NCI-H446 (cell line): ENCODE measurements at regions not wholly inside any gene's neighbourhood (a gene's known extent, or its start where the extent isn't known, plus 50 kb on each side); places are given as distances from the start of the nearest gene placed in this dataset.

ENCODE experiments used
- DNase-seq, 2 experiments: peaks; one replicate each; lab custom pipeline; 2025; lab: John Stamatoyannopoulos, UW

GRCh38 chr7:120164-120991 is 72.0 kb upstream of the FAM20C start:
- DNase-seq, result no peak

DNA sequence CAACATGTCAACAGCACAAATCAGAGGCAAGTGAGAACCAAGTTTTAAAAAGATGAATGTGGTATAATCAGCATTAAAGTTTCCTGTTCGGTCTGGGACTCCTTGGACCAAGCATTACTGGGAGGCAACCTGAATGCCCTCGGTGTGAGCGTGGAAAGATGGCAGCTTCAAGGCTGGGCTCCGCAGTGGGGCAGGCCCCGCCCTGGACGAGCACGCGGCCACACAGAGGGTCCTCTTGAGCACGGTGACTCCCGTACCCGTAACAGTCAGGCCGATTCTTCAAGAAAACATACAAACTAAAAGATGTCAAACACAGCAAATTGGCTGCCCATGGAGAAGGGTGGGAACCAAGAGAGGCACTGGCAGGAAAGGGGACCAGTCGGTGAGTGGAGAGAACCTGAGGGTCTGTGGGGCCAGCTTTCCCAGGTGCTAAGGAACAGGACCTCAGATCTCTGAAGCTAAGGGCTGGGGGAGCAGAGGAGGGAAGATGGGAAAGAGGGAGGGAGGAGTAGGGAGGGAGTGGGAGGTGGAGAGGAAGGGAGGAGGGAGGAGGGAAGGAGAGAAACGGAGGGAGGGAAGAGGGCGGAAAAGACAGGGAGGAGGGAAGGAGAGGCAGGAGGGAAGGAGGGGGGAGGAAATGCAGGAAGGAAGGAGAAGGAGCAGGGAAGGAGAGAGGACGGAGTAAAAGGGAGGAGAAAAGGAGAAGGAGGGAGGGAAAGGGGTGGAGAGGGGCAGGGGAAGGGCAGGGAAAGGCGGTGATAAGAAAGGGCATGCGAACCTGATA is 71.2 kb upstream of the FAM20C start:
- no peak for DNase-seq

DNA sequence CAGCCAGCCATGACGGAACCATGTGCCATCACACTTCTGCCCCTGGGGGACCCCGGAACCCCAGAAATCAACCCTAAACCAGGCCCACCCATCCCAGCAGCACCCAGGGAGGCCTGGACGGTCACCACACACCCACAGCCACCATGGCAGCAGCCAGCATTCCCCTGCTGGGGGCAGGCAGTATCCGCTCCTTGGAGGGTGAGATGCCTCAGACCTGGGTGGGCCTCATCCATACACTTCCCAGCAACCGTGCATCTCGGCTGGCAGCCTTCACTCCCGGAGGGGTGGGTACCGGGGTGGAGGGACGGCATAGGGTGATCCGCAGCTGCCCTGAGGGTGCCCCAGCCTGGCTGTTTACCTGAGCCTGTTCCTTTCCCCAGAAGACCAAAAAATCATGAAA is 69.1 kb upstream of the FAM20C start:
- DNase-seq, result no peak

DNA sequence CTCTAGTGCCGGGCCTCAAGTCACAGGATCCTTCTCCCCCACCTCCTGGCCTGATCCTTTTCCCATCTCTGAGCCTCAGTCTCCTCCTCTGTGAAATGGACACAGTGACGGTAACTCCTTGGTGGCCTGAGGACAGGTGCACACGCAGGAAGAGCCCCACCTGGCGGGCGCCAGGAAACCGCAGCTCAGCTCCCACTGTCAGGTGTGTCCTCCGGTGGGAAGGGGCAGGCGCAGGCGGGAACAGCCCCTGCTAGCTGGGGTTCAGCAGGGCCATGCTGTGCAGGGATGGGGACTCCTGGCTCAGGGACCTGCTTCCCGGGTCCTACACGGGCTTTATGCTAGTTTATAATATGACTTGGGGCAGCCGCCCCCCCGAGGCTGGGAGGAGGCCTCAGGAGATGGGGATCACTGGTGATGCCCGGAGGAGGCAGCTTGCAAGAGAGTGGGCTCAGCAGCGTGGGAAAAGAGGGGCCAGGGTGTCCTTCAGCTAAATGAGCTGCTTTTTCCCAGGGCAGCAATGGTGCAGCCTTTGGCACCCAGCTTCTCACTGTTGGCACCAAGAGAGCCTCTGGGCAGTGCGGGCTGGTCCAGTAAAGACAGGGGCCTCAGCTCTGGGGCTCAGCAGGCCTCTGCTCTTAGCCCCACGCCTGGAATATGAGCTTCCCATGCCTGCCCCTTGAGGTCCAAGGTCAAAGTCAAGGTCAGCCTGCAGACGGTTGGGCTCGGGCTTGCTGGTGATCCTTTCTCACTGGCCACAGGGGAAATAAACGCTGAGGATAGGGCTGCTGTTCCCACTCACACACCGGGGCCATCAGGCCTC is 68.0 kb upstream of the FAM20C start:
- DNase-seq, result no peak

DNA sequence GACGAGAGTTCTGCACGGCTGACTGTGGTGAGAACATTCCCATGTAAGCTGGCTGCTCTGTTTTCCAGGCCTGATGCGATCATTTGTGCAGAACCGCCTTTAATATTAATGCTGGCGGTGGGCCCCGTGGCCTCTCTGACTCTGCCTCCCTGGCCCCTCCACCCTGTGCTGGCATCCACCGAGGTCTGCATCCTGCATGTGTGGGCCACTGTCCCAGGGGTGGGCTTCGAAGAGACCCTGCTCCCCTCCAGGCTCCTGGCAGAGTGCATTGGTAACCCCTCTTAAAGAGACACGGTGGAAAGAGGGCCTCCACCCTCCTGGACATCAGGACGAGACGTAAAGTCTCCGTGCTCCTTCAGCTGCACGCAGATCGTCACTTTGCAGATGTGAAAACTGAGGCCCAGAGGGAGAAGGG is 67.3 kb upstream of the FAM20C start:
- DNase-seq, result no peak

DNA sequence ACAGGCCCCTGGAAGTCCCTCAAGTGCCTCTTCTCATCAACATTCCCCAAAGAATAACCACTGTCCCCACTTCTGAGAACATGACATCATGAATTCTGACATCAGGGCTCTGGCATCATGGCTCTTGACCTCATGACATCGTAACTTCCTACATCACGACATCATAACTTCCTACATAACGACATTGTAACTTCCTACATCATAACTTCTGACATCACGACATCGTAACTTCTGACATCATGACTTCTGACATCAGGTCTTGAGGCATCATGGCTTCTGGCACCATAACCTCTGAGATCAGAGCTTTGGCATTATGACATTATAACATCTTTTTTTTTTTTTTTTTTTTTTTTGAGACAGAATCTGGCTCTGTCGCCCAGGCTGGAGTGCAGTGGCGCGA is 66.7 kb upstream of the FAM20C start:
- DNase-seq, result peak in 1 of 2 experiments; percentile 17

- DNase-seq, result no peak
Observed at GRCh38 chr7:126368-126767, 66.0 kb upstream of the FAM20C start.

- no peak for DNase-seq
Observed at GRCh38 chr7:127064-127598, 65.2 kb upstream of the FAM20C start.

- no peak for DNase-seq
Observed at GRCh38 chr7:128171-129080, 63.9 kb upstream of the FAM20C start.

DNA sequence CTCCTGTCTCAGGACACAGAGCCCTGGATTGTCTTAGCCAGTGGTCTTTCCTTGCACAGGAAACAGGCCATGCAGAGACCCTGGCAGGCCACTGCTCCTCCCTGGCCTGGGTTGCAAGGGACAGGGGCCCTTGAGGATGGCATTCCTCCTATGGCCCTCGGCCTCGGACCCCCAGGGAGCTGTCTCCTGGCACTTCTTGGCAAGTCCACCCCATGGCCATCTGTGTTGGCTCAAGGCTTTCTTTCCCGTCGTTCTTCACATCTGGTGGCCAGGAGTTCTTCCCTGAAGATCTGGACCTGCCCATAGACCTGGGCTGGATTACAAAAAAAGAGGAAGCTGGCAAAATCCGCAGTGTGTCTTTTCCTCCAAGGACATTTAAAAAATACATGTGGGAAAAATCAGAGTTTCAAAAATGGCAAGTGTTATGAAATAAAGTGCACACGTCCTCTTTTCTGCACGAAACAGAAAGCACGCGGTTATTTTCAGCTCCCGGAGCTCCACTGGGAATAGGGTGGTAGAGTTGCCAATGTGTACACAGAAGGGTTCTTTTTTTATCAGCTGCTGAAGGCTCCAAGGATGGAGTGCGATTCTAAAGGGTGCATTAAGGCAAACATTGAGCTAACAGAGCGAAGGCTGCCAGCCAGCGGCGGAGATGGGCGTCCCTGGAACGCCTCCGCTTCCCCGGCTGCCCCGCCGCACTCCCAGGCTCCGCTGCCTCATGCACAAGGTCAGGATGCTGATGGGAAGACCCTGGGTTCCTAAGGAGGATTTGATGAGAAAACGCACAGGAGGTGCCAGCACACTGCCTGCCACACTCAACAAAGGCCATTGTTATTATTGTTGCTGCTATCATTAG is 62.8 kb upstream of the FAM20C start:
- DNase-seq, result peak in 1 of 2 experiments; percentile 83

DNA sequence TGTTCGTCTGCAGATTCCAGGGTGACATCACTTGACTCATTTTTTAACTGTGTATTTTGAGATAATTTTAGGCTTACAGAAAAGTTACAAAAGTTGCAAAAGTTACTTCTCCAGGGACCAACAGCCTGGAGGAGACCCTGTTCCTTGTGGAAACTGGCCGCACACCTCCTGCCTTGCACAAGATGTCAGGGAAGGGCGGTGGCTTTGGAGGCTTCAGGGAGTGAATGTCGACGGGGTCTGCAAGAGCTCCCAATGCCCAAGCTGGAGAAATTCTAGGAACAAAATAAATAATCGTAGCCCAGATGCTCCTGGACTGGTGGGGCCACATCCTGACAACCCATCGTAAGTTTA is 62.2 kb upstream of the FAM20C start:
- no peak for DNase-seq

DNA sequence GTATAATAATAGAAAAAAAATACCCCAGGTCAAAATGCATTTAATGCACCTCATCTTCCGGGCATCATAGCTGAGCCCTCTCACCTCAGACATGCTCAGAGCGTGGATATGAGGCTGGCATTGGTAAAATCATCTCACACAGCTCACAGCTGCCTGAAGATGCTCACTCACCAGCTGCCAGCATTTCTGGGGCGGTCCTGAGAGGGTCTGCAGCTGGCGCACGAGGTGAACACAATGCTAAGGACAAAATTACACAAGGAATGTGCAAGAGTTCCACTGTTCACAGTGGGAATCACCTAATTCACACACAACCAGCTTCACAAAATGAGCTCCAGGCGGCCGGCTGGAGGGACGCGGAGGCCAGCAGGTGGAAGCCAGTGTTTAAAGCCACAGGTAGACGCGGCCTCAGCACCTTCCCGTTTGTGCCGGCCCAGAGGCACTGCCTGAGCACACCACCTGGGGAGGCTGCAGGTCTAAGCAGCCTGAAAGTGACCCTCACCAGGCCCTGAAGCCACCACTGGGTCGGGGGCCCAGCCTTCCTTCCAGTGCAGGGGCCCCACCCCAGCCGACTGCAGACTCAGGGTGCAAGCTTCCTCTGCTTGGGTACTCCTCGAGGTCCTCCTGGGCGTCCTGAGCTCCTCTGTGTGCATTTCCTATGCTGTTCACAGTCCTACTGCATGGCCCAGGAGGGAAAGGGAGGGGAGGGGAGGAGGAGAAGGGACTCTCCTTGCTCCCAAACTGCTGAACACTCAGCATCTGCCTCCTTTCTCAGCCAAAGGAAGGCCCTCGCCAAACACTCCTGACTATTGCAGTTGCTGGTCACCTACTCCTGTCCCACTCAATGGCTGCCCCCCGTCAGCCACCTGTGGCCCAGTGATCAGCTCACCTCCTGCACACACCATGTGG is 61.2 kb upstream of the FAM20C start:
- DNase-seq, result peak in 1 of 2 experiments; percentile 47

DNA sequence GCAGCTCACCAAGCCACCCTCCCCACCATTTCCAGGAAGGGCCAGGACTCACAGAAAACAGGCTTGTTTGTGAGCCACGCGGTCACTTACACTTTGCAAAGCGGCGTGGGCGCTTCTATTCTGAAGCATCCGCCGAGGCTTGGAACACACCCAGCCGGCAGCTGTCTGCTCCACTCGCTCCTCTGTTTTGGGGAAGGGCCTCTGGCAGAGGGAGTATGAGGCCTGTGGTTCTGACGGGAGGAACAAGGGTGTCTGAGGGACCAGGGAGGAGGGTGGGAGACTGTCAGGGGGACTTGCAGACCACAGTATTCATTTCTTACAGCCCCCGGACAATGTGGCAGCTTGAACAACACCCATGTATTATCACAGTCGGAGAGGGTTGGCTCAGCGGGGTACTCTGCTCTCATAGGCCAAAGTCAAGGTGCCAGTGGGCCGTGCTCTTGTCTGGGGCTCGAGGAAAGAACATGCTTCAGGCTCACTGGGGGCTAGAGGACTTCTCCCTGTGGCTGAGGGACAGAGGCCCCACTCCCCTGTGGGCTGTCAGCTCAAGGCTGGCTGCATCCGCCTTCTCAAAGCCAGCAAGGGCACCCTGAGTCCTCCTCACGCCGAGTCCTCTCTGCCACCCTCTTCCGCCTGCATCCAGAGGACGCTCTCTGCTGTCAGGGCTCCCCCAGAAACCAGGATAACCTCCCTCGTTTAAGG is 60.4 kb upstream of the FAM20C start:
- peak in 1 of 2 experiments; percentile 53 for DNase-seq

DNA sequence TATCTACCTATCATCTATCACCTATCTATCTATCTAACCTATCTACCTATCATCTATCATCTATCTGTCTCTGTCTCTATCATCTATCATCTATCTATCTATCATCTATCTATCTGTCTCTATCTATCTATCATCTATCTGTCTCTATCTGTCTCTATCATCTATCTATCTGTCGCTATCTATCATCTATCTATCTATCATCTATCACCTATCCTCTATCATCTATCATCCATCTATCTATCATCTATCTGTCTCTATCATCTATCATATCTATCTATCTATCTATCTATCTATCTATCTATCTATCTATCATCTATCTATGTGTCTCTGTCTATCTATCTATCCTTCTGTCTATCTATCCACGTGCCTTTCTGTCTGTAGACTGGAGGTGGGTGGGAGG is 59.5 kb upstream of the FAM20C start:
- no peak for DNase-seq

DNA sequence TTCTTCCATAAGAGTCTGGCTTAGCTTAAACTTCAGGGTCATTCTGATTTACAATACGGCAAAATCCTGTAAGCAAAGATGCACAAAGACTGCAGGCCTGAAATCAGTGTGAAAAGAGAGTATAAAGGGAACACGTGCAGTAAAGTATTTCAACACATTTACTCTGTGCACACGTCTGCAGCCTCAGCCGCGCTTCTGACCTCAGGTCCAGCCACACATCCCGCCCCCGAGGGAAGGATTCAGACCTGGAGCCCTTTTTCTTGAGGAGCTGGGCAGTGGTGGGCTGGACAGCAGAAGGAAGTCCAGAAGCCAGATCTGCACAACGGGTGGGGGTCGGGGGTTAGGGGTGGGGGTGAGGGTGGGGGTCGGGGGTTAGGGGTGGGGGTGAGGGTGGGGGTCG is 58.9 kb upstream of the FAM20C start:
- no peak for DNase-seq

DNA sequence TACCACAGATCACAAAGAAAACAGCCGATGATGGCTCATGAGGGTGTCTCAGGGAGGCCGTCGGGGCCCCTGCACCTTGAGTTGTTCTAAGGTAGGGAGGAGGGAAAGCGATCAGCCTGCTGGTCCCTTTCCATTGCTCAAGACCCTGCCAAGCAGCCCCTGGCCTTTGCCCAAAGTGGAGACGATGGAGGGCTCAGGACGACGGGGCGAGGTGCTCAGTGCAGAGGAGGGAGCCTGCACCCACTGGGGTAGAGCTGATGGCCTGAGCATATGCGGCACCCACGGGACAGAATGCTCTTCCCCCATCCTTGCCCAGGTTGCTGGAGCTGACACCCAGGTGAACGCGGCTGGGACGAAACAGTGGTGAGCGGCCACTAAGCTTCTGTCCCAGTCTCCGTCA is 58.3 kb upstream of the FAM20C start:
- no peak for DNase-seq

GRCh38 chr7:134561-135256 is 57.7 kb upstream of the FAM20C start:
- no peak for DNase-seq

DNA sequence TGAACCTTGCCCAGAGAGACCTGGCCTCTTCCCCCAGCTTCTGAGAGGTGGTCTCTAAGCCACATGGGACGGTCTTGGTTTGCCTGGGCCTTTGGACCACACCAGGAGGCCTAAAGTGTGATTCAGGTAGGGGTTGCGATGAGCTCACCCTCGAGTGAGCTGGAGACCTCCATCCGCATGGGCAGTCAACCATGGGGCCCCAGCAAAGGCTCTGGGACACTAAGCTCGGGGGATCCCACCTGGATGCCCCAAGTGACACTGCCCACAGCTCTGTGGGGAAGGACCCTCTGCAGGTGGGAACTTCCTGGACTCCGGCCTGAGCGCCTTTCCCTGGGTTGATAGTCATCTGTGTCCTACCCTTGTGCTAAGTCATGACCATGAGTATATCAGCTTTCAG is 57.1 kb upstream of the FAM20C start:
- DNase-seq, result no peak
